Astrocyte (in vitro differentiated cells and primary cell): ENCODE measurements at regions not wholly inside any gene's neighbourhood (a gene's known extent, or its start where the extent isn't known, plus 50 kb on each side); places are given as distances from the start of the nearest gene placed in this dataset.

Experiments used
- EZH2 ChIP-seq: IDR thresholded peaks from 2 replicates; pipeline ENCODE4 v1.6.1; 2012; ENCODE audit warnings: mild to moderate bottlenecking, low read length, inconsistent platforms; ENCODE audit not compliant: insufficient read depth
- TF ChIP-seq, protein P1 (sequence below): IDR thresholded peaks from 2 replicates; pipeline ENCODE4 v1.5.1; 2011; ENCODE audit warnings: low read depth, mild to moderate bottlenecking, inconsistent platforms, low read length, moderate library complexity; ENCODE audit not compliant: insufficient read depth

DNA sequence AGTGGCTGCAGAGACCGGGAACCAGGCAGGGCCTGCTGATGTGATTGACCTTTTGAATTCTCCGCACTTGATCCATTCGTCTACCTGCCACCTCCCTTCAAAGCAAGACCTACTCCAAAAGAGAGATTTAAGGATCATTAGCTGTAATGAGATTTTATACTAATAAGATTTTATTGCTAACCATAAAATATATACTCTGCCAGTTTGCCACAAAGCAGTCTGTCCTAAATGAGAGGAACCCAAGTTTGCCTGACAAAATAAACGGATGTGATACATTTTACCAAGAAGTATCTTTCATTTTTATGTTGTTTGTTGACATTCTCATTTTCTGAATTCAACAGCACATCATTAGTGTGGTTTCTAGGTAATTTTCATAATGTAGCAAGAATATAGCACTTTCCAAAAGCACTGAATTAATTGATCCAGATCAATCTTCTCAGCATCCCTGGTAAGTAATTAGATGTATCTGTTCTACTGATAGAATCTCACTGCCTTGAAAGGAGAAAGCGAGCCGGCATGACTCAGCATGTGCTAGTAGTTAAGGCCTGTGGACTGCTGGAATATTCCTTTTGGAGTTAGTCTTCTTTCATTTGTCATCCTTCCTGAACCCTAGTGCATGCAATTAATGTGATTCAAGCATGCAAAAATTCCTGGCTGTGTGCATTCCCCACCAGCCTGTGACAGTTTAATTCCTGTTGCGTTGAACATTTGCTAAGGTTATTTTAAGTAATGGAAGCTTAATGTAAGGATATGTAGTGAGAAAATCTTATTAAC is 128.5 kb downstream of the ARL6IP6 start:
- TF ChIP-seq, protein P1, sequence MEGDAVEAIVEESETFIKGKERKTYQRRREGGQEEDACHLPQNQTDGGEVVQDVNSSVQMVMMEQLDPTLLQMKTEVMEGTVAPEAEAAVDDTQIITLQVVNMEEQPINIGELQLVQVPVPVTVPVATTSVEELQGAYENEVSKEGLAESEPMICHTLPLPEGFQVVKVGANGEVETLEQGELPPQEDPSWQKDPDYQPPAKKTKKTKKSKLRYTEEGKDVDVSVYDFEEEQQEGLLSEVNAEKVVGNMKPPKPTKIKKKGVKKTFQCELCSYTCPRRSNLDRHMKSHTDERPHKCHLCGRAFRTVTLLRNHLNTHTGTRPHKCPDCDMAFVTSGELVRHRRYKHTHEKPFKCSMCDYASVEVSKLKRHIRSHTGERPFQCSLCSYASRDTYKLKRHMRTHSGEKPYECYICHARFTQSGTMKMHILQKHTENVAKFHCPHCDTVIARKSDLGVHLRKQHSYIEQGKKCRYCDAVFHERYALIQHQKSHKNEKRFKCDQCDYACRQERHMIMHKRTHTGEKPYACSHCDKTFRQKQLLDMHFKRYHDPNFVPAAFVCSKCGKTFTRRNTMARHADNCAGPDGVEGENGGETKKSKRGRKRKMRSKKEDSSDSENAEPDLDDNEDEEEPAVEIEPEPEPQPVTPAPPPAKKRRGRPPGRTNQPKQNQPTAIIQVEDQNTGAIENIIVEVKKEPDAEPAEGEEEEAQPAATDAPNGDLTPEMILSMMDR: no peak
- TF ChIP-seq EZH2: no peak
